ENCODE measurements at regions not wholly inside any gene's neighbourhood (a gene's known extent, or its start where the extent isn't known, plus 50 kb on each side); places are given as distances from the start of the nearest gene placed in this dataset.

DNA sequence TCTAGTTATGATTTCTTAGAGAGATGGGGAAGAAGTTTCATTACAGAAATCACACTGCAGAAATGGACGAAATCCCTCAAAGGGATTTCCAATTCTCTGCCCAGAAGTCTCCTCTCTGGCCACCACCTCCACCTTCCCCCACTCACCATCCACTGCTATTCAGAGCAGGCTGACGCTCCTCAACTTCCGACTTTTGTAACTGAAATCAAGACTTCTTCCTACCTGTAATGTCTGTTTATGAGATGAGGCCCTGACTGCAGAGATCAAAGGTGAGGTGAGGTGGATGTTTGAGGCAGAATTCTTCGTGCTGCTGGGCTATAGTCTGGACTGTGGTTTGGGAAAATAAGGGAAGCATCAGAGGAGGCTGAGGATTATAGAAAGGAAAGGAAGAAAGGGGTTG, 385.2 kb upstream of the ARID1B start:
- DNase-seq (ENCODE audit: low read depth, low spot score), result no peak
- no peaks in the 10 kb centered on the region for H3K36me3 ChIP-seq (ENCODE audit: control insufficient read depth in 1 of 2, insufficient read depth in 2 of 2, low read length in 2 of 2)
- no peak for TF ChIP-seq FOSL1 (IDR thresholded peaks at IDR 0.05; ENCODE audit: low read depth)
- TF ChIP-seq SIN3A (IDR thresholded peaks at IDR 0.05; ENCODE audit: low read depth), result no peak
- TF ChIP-seq ZFX (IDR thresholded peaks at IDR 0.05), result no peak
- no peak for TF ChIP-seq RAD21 (IDR thresholded peaks at IDR 0.05; ENCODE audit: low read depth)
- TF ChIP-seq, protein P1, sequence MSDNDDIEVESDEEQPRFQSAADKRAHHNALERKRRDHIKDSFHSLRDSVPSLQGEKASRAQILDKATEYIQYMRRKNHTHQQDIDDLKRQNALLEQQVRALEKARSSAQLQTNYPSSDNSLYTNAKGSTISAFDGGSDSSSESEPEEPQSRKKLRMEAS (IDR thresholded peaks at IDR 0.05), result no peak
- no peak for TF ChIP-seq EZH2phosphoT487 (IDR thresholded peaks at IDR 0.05; ENCODE audit: borderline replicate concordance)
- TF ChIP-seq SRF (IDR thresholded peaks at IDR 0.05; ENCODE audit: low read depth), result no peak
- TF ChIP-seq CBX3 (IDR thresholded peaks at IDR 0.05; ENCODE audit: low read depth), result no peak
- TF ChIP-seq POLR2A (IDR thresholded peaks at IDR 0.05; ENCODE audit: borderline replicate concordance, extremely low read depth, insufficient read depth, insufficient read length), result no peak
- TF ChIP-seq, protein P2, sequence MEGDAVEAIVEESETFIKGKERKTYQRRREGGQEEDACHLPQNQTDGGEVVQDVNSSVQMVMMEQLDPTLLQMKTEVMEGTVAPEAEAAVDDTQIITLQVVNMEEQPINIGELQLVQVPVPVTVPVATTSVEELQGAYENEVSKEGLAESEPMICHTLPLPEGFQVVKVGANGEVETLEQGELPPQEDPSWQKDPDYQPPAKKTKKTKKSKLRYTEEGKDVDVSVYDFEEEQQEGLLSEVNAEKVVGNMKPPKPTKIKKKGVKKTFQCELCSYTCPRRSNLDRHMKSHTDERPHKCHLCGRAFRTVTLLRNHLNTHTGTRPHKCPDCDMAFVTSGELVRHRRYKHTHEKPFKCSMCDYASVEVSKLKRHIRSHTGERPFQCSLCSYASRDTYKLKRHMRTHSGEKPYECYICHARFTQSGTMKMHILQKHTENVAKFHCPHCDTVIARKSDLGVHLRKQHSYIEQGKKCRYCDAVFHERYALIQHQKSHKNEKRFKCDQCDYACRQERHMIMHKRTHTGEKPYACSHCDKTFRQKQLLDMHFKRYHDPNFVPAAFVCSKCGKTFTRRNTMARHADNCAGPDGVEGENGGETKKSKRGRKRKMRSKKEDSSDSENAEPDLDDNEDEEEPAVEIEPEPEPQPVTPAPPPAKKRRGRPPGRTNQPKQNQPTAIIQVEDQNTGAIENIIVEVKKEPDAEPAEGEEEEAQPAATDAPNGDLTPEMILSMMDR (IDR thresholded peaks at IDR 0.05 in 2 of 3, conservative IDR thresholded peaks at IDR 0.05 in 1 of 3; ENCODE audit: borderline replicate concordance in 1 of 3, insufficient read depth in 1 of 3, low read depth in 2 of 3, low read length in 2 of 3), result no peak
- no peak for TF ChIP-seq YY1 (IDR thresholded peaks at IDR 0.05; ENCODE audit: extremely low read depth, insufficient replicate concordance, low read depth, low read length)
- TF ChIP-seq, protein P3, sequence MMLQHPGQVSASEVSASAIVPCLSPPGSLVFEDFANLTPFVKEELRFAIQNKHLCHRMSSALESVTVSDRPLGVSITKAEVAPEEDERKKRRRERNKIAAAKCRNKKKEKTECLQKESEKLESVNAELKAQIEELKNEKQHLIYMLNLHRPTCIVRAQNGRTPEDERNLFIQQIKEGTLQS (IDR thresholded peaks at IDR 0.05), result no peak
- no peak for TF ChIP-seq SP1 (IDR thresholded peaks at IDR 0.05; ENCODE audit: low read depth)
- TF ChIP-seq ZNF274 (IDR thresholded peaks at IDR 0.05; ENCODE audit: low read depth, low read length), result no peak
- no peak for TF ChIP-seq POLR2AphosphoS5 (IDR thresholded peaks at IDR 0.05; ENCODE audit: low read depth, low read length)
- no peak for TF ChIP-seq EZH2 (IDR thresholded peaks at IDR 0.05)
- no peak overlapping the region for H3K27ac ChIP-seq (ENCODE audit: low read depth, low read length)
- RAD21 ChIA-PET (ENCODE audit: low non-redundant PET in 1 of 2, low total read pairs in 2 of 2, uncharacterized antibody in 2 of 2, unreplicated experiment in 2 of 2), result no interaction called here
- H3K27me3 ChIP-seq (ENCODE audit: insufficient read depth, low read length), result no peaks in the 10 kb centered on the region
- intact Hi-C loops (cut with micrococcal nuclease), result no loop called here
- no peak overlapping the region for H3K9ac ChIP-seq (ENCODE audit: low read length)
- no peak for ATAC-seq
- no peaks in the 10 kb centered on the region for H3K9me2 ChIP-seq (ENCODE audit: insufficient read depth)
- CTCF ChIA-PET, result no interaction called here
- no TSS peak for BruUV-seq (replicated peaks)
- H3K4me1 ChIP-seq (ENCODE audit: control insufficient read depth in 1 of 2, insufficient read depth in 2 of 2, low read length in 2 of 2), result no peaks in the 10 kb centered on the region
- H2AFZ ChIP-seq (ENCODE audit: low read depth, low read length, poor library complexity, severe bottlenecking), result no peak overlapping the region
- no peaks in the 10 kb centered on the region for H4K20me1 ChIP-seq (ENCODE audit: insufficient read depth)
- no peaks in the 10 kb centered on the region for H3K9me3 ChIP-seq (ENCODE audit: control insufficient read depth in 1 of 2, insufficient read depth in 1 of 2, low read depth in 1 of 2, low read length in 2 of 2)
- no peak overlapping the region for H3K4me2 ChIP-seq (ENCODE audit: low read length)
- H3K4me3 ChIP-seq (replicated peaks in 1 of 2; ENCODE audit: low read depth in 1 of 2, low read length in 2 of 2), result no peak overlapping the region
- POLR2A ChIA-PET, result no interaction called here
- H3K79me2 ChIP-seq (ENCODE audit: insufficient read depth, low read length), result no peaks in the 10 kb centered on the region
